SK-MEL-5 (cell line): ENCODE measurements at regions not wholly inside any gene's neighbourhood (a gene's known extent, or its start where the extent isn't known, plus 50 kb on each side); places are given as distances from the start of the nearest gene placed in this dataset.
A peak's percentile ranks its signal among the peaks of the same experiment; 100 is the strongest.

Experiments
- DNase-seq: peaks from one replicate; pipeline ENCODE4 v3.0.0-alpha.2; 2016; ENCODE audit warnings: low read depth, low spot score
- in situ Hi-C: cut with HindIII; loops from 2 replicates; pipeline ENCODE4 v1.10.0; 2016; ENCODE audit warnings: low sequenced_read_pairs, high pct_unique_total_duplicates, low pct_unique_long_range_greater_than_20kb

DNA sequence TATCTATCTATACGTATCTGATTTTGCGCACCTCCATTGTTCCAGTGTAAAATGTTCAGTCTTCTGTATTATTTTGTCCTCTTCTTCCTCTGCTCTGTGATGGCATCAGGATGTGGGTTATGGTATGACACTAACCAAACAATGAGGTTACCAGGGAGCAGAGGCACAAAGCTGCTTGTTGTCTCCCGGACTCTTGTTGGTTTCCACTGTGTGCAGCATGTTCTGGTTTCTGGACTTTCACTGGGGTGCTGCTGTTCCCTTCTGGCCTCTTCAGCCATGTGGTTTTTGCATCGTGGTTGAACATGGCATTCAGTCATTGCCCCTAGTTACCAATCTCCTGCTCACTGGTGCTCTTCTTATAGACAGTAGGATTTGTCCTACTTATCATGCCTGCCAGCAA, 665.9 kb downstream of the CBLN2 start:
- in situ Hi-C loops, result no loop called here
- peak; percentile 37 for DNase-seq

DNA sequence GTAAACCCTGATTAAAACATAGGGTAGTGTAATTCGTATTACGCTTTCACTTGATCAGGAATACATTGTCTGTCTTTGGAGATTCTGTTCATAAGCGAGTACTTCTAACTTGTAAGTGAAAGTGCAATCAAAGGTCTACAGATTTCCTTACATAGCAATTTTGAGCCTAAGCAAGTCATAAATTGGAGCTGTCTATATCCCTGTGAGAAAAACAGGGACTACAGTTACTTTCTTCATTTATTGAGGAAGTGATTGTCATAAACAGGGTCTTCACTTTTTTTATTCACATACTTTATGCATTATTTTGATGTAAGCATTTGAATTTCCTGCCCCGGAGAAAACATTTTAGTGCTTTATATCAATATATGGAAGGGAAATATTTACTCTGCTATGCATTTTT, 670.4 kb downstream of the CBLN2 start:
- no peak for DNase-seq
- in situ Hi-C loops, result no loop called here

DNA sequence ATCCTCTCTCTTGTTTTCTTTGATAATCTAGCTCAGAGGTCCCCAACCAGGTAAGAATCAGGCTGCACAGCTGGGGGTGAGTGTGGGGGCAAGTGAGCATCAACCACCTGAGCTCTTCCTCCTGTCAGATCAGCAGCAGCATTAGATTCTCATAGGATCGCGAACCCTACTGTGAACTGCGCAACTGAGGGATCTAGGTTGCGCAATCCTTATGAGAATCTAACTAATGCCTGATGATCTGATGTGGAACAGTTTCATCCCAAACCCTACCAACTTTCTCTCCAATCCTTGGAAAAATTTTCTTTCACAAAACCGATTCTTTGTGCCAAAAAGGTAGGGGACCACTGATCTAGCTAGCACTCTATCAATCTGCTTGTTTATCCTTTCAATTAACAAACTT, 678.3 kb downstream of the CBLN2 start:
- no peak for DNase-seq
- in situ Hi-C loops, result no loop called here

DNA sequence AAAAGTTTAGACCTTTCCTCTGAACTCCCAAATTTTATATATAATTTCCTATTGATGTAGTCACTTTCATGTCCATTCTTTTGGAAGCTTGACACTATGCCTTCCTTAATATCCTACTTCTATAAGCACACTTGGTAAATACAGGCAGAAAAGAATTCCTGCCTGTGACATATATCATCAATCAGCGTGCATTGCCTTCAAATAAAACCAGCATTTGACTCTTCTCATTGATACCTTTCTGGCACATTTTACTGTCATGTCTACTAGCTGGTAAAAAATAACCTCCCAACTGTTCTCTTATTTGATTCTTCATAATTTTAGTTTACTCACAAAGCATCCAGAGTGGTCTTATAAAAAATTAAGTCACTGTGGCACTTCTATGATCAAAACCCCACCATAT, 693.5 kb downstream of the CBLN2 start:
- in situ Hi-C loops, result no loop called here
- DNase-seq, result no peak

DNA sequence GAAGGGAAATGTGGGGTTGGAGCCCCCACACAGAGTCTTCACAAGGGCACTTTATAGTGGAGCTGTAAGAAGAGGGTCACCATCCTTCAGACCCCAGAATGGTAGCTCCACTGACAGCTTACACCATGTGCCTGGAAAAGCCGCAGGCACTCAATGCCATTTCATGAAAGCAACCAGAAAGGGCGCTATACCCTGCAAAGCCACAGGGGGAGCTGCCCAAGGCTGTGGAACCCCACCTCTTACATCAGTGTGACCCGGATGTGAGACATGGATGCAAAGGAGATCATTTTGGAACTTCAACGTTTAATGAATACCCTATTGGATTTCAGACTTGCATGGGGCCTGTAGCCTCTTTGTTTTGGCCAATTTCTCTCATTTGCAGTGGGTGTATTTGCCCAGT, 694.7 kb downstream of the CBLN2 start:
- in situ Hi-C loops, result no loop called here
- no peak for DNase-seq

DNA sequence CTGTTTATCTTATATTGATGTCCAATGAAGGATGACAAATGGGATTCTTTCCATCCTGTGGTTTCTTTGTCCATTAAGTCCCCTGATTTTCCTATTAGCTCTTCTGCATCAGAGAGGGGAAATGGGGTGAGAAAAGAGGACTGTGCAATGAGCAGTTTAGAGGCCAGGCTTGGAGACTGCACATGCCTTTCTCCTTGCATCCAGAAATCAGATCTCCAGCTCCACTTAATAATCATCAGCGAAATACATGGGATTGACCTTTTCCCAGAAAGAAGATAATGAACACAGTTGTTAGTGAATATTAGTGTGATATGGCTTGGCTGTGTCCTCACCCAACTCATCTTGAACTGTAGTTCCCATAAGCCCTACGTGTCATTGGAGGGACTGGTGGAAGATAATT, 697.4 kb downstream of the CBLN2 start:
- DNase-seq, result no peak
- in situ Hi-C loops, result no loop called here

DNA sequence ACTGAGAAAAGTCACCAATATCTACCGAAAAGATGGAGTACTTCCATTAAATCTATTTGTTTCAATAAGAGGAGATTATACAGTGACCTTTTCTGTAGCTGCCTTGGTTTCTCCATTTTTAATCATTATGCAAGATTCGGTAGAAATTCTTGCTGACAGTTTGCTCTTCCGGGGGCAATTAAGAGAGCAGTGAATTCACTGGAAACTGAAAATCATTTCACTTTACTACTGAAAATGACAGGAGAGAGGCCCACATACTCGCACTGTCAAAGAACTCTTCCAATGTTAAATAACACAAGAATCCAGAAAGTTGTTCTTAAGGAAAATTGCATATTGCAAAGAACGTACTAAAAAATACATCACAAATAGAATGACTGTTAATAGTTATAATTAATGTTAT, 699.3 kb downstream of the CBLN2 start:
- DNase-seq, result no peak
- in situ Hi-C loops, result no loop called here

DNA sequence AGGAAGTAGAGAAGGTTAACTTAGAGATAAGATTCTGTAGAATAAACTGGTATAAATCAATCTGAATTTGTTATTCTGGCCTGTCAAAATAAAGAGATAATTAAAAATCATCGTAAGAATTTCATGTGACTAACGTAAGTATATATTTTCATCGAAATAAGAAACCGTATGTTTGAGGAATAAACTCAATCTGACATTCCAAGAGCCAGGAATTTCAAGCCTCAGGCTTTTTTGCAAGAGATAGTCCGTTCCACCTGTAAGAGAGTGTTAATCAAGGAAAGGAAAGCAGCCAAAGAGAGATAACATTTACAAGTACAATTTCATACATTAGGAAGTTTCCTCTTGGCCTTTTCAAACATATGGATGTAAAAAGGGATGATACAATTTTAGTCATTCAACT, 701.5 kb downstream of the CBLN2 start:
- in situ Hi-C loops, result no loop called here
- DNase-seq, result no peak

DNA sequence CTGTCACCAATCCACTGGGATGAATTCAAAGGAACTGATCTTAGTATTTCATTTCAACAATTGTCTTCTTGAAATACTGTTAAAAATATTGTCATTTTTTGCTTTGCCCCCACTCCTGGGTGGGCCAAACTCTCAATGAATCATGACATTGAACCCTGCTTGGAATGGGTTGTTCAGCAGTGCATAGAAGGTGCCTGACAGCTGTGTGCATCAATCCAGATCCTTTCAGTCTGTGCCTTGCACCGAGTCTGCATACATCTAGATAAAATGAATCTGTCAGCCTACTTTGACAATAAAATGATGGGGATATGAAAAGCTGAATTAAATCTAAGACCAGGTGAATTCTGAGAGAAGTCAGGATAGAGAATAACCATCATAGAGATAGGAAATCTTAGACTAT, 706.6 kb downstream of the CBLN2 start:
- no peak for DNase-seq
- in situ Hi-C loops, result no loop called here

DNA sequence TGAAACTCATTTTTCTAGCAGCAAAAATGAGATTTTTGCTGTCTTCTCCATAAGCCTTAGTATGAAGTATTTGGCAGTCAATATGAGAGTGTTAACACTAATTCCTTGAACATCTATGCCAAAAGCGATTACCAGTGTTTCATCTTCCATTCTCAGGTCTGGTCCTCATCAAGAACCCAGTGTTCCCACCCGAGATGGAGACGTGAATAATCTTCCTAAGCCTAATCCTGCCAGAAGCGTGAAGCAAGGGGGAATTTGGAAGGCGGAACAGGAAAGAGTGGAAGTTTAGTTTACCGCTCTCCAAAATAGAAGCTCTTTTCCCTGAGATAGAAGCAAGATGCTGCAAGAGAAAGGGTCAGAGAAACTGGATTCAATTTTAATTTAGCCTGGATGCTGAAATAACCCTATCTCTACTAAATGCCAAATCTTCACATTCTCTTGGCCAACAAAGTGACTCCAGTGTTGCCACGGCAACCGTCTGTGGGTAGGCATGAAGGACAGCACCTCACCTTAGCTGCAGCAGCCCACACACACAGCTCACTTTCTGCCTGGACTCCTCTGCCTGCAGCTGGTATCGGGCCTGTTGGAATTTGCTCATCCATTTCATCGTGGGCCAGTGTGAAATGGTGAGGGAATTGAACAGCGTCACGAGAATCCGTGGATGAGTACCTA, 711.1 kb downstream of the CBLN2 start:
- DNase-seq, result no peak
- in situ Hi-C loops, result no loop called here

DNA sequence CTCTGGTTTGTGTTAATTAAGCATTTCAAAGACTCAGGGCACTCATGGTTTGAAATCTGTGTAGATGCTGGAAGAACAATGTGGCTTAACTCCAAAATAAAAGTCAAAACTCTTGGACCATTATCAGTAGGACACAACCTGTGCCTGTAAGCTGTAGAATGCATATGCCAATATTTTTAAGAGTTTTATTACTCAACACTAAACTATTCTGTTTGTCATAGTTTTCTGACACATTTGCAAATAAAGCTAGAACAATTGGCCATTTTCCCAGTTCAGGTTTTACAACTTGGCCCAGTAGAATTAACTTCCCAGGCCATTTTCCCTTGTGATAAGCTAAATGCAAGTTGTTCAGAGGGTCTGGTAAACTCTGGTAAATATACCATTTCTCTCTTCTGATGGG, 713.1 kb downstream of the CBLN2 start:
- in situ Hi-C loops, result no loop called here
- DNase-seq, result no peak

DNA sequence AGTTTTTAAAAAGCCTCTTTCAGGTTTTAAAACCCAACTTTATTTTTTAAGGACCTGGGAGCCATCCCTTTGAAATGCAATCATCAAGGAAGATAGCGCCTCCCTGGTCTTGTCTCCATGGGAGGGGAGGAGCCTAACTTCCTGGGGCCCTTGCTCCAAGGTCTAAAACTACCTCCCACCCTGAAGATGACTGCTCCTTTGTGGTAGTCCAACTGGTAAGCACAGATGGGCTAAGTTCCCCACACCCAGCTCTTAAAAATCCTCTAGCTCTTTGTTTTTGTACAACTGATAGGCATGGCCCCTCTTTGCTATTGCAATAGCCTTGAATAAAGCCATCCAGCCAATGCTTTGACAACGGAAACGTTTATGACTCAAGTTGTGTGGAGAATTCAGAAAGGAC, 716.8 kb downstream of the CBLN2 start:
- no peak for DNase-seq
- in situ Hi-C loops, result no loop called here

DNA sequence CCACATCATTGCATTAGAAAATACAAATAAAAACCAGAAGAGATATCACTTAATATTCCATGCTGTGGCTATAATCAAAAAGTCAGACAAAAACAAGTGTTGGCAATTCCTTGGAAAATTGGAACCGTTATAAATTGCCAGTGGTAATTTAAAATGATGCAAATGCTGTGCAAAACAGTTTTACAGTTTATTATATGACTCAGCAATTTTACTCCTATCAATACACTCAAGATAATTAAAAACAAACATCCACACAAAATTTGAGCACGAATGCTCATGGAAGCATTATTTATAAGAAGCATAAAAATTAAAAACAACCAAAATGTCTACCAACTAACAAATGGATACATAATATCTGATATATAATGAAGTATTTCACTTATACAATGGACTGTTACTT, 728.8 kb downstream of the CBLN2 start:
- no peak for DNase-seq
- in situ Hi-C loops, result no loop called here

DNA sequence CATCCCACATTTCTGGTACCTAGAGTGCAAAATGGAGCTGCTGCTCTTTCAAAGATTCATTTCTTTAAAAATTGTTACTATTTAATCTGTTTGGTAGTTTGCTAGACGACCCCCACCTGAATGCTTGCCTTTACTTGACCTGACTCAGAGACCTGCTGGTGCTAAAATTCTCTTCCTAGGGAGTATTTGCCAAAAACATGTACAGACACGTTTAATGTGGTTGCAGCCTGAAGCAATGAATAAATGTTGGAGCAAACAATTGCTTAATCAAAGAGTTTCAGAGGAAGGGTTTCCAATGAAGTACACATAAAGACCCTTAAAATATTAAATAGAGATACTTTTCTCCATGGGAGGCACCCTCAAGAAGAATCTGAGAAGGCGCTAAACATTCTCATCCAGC, 734.4 kb downstream of the CBLN2 start:
- DNase-seq, result no peak
- in situ Hi-C loops, result no loop called here

DNA sequence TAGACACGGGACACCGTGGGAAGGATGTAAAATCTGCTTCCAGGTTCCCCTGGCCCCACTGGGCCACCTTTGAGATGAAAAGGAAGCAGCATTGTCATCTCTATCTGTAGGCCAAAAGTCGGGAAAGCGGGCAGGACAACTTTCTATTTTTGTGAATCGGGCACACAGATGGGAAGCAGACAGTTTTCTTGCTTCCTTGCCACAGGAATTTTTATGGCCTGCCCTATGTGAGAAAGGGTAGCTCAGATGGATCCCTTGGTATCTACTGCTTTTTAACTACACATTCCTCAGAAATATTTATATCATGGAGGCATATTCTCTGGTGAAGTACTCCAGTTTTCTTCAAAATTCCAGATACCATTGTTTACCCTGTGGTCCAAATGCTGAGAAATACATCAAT, 735.5 kb downstream of the CBLN2 start:
- DNase-seq, result peak; percentile 3
- in situ Hi-C loops, result no loop called here

DNA sequence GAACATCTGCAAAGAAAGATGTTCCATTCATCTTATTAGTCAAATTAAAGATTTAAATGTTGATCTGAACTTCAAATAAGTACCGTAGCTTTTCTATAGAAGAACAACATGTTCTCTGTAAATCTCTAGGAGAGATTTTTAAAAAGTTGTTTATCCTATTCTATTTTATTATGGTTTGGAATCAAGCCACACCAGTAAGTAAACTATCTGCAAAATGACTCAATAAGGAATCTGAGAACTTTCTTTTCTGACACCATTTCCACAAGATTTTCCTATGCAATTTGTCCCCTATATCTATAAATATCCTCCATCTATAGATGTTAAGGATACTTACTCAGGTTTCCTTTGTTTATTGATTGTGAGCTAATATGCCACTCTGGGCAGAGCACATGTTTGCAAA, 736.6 kb downstream of the CBLN2 start:
- no peak for DNase-seq
- in situ Hi-C loops, result no loop called here

DNA sequence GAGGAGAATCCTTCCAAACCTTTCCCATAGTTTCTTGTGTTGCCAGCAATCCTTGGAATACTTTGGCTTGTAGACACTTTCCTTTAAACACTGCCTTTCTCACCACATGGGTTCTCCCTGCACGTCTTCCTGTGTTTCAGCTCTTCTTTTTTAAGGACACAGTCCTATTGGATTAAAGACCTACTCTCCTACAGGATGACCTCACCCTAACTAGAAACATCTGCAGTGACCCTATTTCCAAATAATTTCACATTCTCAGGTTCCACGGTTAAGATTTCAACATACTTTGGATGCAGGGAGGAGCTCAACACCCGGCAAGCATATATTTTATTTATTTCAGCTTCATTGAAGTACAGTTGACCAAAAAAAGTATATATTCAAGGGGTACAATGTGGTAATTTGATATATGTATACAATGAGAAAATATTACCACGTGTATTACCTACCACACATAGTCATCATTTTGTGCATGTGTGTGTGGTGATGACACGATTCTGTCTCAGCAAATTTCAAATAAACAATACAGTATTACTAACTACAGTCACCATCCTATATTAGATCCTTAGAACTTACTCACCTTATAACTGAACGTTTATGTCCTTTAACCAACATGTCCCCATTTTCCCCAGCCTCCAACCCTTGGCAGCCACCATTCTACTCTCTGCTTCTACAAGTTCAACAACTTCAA, 745.0 kb downstream of the CBLN2 start:
- no peak for DNase-seq
- in situ Hi-C loops, result no loop called here

DNA sequence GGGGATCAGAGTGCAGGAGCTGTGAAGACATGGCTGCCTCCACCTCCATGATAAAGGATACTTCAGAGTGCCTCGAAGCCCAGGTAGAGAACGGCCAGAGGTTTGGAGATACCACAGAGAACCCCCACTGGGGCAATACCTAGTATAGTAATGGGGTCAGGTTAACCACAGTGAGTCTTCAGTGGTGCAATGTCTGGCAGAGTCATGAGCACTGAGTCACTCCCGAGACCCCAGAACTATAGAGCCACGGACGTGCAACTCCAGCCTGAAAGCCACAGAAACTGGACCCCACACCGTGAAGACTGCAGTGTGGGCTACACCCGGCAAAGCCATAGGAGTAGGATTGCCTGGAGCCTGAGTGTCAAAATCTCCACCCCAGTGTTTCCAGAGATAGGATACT, 746.6 kb downstream of the CBLN2 start:
- in situ Hi-C loops, result no loop called here
- no peak for DNase-seq

DNA sequence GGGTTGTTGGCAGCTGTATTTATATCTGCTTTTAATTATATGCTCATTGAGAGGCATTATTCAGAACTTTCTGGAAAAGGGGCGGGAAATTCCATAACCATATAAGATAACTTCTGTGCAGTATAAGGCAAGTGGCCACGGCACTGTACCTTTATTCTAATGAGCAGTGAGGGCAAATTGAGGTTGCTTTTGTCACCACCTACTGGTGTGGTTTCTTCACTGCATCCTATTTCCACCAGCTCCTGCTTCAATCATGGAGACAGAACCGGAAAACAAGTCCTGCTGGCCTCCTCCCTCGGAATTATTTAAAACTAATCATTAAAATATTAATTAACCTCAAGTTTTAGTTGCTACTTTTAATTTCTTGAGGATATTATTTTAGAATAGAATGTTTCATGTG, 759.4 kb downstream of the CBLN2 start:
- DNase-seq, result peak; percentile 56
- in situ Hi-C loops, result no loop called here

DNA sequence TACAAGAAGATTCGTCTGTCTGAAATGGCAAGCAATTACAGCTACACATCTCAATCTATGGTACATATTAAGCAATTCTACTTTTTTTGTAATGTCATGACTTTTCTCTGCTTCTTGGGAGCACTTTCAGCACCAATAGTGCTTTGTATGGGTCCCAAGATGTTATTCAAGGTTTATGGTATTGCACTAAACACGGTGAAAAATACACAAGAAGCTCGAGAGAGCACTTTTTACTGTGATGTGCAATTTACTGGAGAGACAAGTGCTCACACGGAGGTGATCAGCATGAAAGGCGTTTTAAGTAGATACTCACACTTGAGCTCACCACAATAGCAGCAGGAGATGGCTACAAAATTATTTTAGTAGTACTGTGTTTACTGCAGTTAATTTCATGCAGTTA, 783.6 kb downstream of the CBLN2 start:
- in situ Hi-C loops, result no loop called here
- no peak for DNase-seq
